B cell (primary cell): ENCODE measurements at regions not wholly inside any gene's neighbourhood (a gene's known extent, or its start where the extent isn't known, plus 50 kb on each side); places are given as distances from the start of the nearest gene placed in this dataset.

Experiments
- EZH2 ChIP-seq: IDR thresholded peaks from 2 replicates; pipeline ENCODE4 v1.6.1; 2012; ENCODE audit warnings: borderline replicate concordance, low read depth, mild to moderate bottlenecking, moderate library complexity, low read length; ENCODE audit not compliant: insufficient read depth, poor library complexity, severe bottlenecking
- TF ChIP-seq, protein P1 (sequence below): fragments of 200-600 bp; IDR thresholded peaks from one replicate; pipeline ENCODE4 v1.8.0; 2022; ENCODE audit warnings: antibody characterized with exemption, mild to moderate bottlenecking

DNA sequence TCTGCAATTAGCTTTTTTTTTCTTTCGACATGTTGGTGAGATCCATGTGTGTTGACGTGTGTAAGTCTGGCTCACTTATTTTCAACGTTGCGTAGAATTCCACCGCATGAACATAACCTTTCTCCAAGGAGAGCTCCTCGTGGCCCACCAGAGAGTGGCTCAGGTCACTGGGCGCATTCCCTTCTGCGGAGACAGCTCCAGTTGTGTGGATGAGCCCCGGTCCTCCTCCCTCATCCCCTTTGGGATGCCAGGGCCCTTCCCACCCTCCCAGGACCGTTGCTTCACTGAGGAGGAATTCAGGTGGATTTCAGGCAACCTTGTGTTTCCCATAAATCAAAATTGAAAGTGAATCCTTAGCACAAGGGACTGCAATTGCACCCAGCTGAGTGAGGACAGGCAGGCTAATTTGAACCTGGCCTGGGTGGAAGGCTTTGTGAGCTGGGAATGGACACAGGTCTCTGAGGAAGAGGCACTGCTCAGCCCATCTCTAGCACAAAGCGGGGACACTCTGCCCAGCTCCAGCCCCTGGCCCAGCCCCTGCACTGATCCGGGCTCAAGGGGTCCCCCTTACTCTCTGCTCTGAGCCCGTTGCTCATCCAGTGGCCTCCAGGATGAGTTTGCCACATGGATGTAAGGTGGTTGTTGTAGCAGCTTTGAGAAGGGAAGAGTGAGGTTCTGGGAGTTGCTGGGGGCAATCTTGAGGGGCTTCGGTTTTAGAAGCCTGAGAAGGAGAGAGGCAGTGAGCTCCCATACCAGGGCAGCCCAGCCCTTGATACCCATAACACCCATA lies 57.8 kb upstream of the HAAO start:
- no peak for TF ChIP-seq EZH2
- TF ChIP-seq, protein P1, sequence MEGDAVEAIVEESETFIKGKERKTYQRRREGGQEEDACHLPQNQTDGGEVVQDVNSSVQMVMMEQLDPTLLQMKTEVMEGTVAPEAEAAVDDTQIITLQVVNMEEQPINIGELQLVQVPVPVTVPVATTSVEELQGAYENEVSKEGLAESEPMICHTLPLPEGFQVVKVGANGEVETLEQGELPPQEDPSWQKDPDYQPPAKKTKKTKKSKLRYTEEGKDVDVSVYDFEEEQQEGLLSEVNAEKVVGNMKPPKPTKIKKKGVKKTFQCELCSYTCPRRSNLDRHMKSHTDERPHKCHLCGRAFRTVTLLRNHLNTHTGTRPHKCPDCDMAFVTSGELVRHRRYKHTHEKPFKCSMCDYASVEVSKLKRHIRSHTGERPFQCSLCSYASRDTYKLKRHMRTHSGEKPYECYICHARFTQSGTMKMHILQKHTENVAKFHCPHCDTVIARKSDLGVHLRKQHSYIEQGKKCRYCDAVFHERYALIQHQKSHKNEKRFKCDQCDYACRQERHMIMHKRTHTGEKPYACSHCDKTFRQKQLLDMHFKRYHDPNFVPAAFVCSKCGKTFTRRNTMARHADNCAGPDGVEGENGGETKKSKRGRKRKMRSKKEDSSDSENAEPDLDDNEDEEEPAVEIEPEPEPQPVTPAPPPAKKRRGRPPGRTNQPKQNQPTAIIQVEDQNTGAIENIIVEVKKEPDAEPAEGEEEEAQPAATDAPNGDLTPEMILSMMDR, result no peak
